ENCODE measurements at regions not wholly inside any gene's neighbourhood (a gene's known extent, or its start where the extent isn't known, plus 50 kb on each side); places are given as distances from the start of the nearest gene placed in this dataset.

DNA sequence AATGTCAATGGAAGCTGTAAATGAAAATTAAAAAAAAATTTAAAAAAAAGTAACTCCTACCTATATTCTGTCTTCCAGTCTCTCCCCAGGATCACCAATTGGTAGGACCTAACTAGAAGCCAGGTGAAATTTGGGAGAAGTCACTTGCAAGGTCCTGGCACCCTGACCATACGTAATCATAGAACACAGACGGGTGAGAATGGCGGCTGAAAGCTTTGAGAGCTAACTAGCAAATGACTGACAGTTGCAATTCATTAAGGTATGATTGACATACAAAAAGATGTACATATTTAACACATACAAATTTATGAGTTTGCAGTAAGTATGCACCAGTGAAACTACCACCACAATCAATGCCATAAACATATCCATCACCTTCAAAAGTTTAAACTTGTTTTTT lies 372.7 kb upstream of the PSMD7 start:
- Histone ChIP-seq H3K36me3 (ENCODE audit: insufficient read depth, low read depth, low read length) (no peaks in the 10 kb centered on the region), H3K27me3 (ENCODE audit: insufficient read depth, low read length) (no peaks in the 10 kb centered on the region), H3K4me3 (ENCODE audit: low read length) (no peak overlapping the region), H3K9me3 (ENCODE audit: insufficient read depth, low read depth, low read length) (peaks cover 10% of the 10 kb centered on the region; the same call in 1 of the 2 replicates), H3K9ac (ENCODE audit: low read depth, low read length) (no peak overlapping the region), H3K4me1 (ENCODE audit: insufficient read depth, low read length) (no peaks in the 10 kb centered on the region), H3K27ac (ENCODE audit: low read length) (no peak overlapping the region)

GRCh38 chr16:73921295-73921694 lies 375.3 kb upstream of the PSMD7 start:
- Histone ChIP-seq H3K27me3 (ENCODE audit: insufficient read depth, low read length) (no peaks in the 10 kb centered on the region), H3K36me3 (ENCODE audit: insufficient read depth, low read depth, low read length) (no peaks in the 10 kb centered on the region), H3K9ac (ENCODE audit: low read depth, low read length) (no peak overlapping the region), H3K4me1 (ENCODE audit: insufficient read depth, low read length) (no peaks in the 10 kb centered on the region; the same call in 1 of the 2 replicates), H3K27ac (ENCODE audit: low read length) (no peak overlapping the region), H3K9me3 (ENCODE audit: insufficient read depth, low read depth, low read length) (no peaks in the 10 kb centered on the region; the same call in 1 of the 2 replicates), H3K4me3 (ENCODE audit: low read length) (no peak overlapping the region)

- H3K9me3 ChIP-seq (ENCODE audit: insufficient read depth, low read depth, low read length), result no peaks in the 10 kb centered on the region
- H3K36me3 ChIP-seq (ENCODE audit: insufficient read depth, low read depth, low read length), result no peaks in the 10 kb centered on the region
- no peak overlapping the region for H3K9ac ChIP-seq (ENCODE audit: low read depth, low read length)
- peaks cover 7% of the 10 kb centered on the region; the same call in 1 of the 2 replicates for H3K4me1 ChIP-seq (ENCODE audit: insufficient read depth, low read length)
- H3K27ac ChIP-seq (ENCODE audit: low read length), result no peak overlapping the region
- no peaks in the 10 kb centered on the region for H3K27me3 ChIP-seq (ENCODE audit: insufficient read depth, low read length)
- H3K4me3 ChIP-seq (ENCODE audit: low read length), result no peak overlapping the region
These were observed 379.6 kb upstream of the PSMD7 start for GRCh38 chr16:73916829-73917594.

GRCh38 chr16:73915935-73916334 lies 380.7 kb upstream of the PSMD7 start:
- no peaks in the 10 kb centered on the region for H3K36me3 ChIP-seq (ENCODE audit: insufficient read depth, low read depth, low read length)
- H3K9ac ChIP-seq (ENCODE audit: low read depth, low read length), result no peak overlapping the region
- peaks cover 7% of the 10 kb centered on the region; the same call in 1 of the 2 replicates for H3K4me1 ChIP-seq (ENCODE audit: insufficient read depth, low read length)
- H3K27me3 ChIP-seq (ENCODE audit: insufficient read depth, low read length), result no peaks in the 10 kb centered on the region
- no peaks in the 10 kb centered on the region for H3K9me3 ChIP-seq (ENCODE audit: insufficient read depth, low read depth, low read length)
- peak overlapping the region; percentile 6; the same call in 1 of the 2 replicates for H3K4me3 ChIP-seq (ENCODE audit: low read length)
- H3K27ac ChIP-seq (ENCODE audit: low read length), result no peak overlapping the region

GRCh38 chr16:73915140-73915539 lies 381.5 kb upstream of the PSMD7 start:
- peak overlapping the region; percentile 6; the same call in 1 of the 2 replicates for H3K4me3 ChIP-seq (ENCODE audit: low read length)

GRCh38 chr16:73912850-73913249 lies 383.8 kb upstream of the PSMD7 start:
- Histone ChIP-seq H3K4me3 (ENCODE audit: low read length) (no peak overlapping the region), H3K27ac (ENCODE audit: low read length) (no peak overlapping the region), H3K27me3 (ENCODE audit: insufficient read depth, low read length) (no peaks in the 10 kb centered on the region), H3K36me3 (ENCODE audit: insufficient read depth, low read depth, low read length) (no peaks in the 10 kb centered on the region), H3K9ac (ENCODE audit: low read depth, low read length) (no peak overlapping the region), H3K9me3 (ENCODE audit: insufficient read depth, low read depth, low read length) (no peaks in the 10 kb centered on the region), H3K4me1 (ENCODE audit: insufficient read depth, low read length) (peaks cover 7% of the 10 kb centered on the region; the same call in 1 of the 2 replicates)

More at GRCh38 chr16:73915140-73915539, 381.5 kb upstream of the PSMD7 start:
- peaks cover 7% of the 10 kb centered on the region; the same call in 1 of the 2 replicates for H3K4me1 ChIP-seq (ENCODE audit: insufficient read depth, low read length)
- no peak overlapping the region for H3K9ac ChIP-seq (ENCODE audit: low read depth, low read length)
- no peak overlapping the region for H3K27ac ChIP-seq (ENCODE audit: low read length)
- H3K36me3 ChIP-seq (ENCODE audit: insufficient read depth, low read depth, low read length), result no peaks in the 10 kb centered on the region
- H3K9me3 ChIP-seq (ENCODE audit: insufficient read depth, low read depth, low read length), result no peaks in the 10 kb centered on the region
- H3K27me3 ChIP-seq (ENCODE audit: insufficient read depth, low read length), result no peaks in the 10 kb centered on the region

DNA sequence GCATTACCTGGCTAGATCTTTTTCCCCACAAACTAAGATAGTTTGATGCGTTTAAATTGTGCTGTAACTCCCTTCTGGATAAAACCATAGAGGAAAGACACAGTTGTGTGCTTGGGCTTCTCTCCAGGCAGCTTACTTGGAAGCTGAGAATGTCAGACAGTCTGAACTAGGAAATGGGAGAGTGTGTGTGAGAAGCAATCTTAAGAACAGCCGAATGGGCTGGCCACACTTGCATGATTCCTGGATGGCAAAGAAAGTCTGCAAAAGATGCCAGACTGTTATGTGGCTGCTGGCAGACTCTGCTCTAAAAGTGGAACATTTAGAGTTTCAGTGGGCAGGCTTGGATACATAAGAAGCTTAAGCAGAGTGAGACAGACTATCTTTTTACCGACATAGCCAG lies 384.3 kb upstream of the PSMD7 start:
- Histone ChIP-seq H3K36me3 (ENCODE audit: insufficient read depth, low read depth, low read length) (no peaks in the 10 kb centered on the region), H3K27ac (ENCODE audit: low read length) (no peak overlapping the region), H3K4me3 (ENCODE audit: low read length) (no peak overlapping the region), H3K9ac (ENCODE audit: low read depth, low read length) (no peak overlapping the region), H3K27me3 (ENCODE audit: insufficient read depth, low read length) (no peaks in the 10 kb centered on the region), H3K4me1 (ENCODE audit: insufficient read depth, low read length) (peaks cover 7% of the 10 kb centered on the region; the same call in 1 of the 2 replicates), H3K9me3 (ENCODE audit: insufficient read depth, low read depth, low read length) (no peaks in the 10 kb centered on the region)

- Histone ChIP-seq H3K36me3 (ENCODE audit: insufficient read depth, low read depth, low read length) (no peaks in the 10 kb centered on the region), H3K4me3 (ENCODE audit: low read length) (no peak overlapping the region), H3K27me3 (ENCODE audit: insufficient read depth, low read length) (no peaks in the 10 kb centered on the region), H3K9me3 (ENCODE audit: insufficient read depth, low read depth, low read length) (no peaks in the 10 kb centered on the region), H3K27ac (ENCODE audit: low read length) (no peak overlapping the region), H3K9ac (ENCODE audit: low read depth, low read length) (no peak overlapping the region), H3K4me1 (ENCODE audit: insufficient read depth, low read length) (no peaks in the 10 kb centered on the region)
These were observed 387.0 kb upstream of the PSMD7 start for GRCh38 chr16:73909529-73910035.

DNA sequence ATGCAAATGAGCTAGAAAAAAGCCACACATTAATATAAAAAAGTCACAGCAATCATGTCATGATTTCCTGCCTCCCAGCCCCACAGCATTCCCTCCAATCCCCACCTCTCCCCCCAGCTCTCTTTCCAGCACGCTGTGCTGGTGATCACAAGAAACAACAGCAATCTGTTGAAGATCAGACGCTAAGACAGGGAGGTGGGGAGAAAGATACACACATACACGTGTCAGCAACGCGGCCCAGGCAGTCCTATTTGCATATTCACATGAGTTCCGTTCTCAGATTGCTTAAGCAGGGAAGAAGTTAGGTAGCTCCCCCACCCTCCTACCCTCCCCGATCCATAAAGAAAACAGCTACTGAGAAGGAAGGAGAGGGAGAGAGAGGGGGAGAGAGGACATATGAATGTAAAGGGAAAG lies 405.5 kb upstream of the PSMD7 start:
- no peak overlapping the region for H3K27ac ChIP-seq (ENCODE audit: low read length)
- H3K9ac ChIP-seq (ENCODE audit: low read depth, low read length), result peak overlapping the region; percentile 52; the same call in 1 of the 2 replicates
- peaks cover 16% of the 10 kb centered on the region; the same call in 1 of the 2 replicates for H3K4me1 ChIP-seq (ENCODE audit: insufficient read depth, low read length)
- H3K36me3 ChIP-seq (ENCODE audit: insufficient read depth, low read depth, low read length), result no peaks in the 10 kb centered on the region
- peak overlapping the region; percentile 63 for H3K4me3 ChIP-seq (ENCODE audit: low read length)
- no peaks in the 10 kb centered on the region for H3K9me3 ChIP-seq (ENCODE audit: insufficient read depth, low read depth, low read length)
- peaks cover 16% of the 10 kb centered on the region; the same call in 1 of the 2 replicates for H3K27me3 ChIP-seq (ENCODE audit: insufficient read depth, low read length)

DNA sequence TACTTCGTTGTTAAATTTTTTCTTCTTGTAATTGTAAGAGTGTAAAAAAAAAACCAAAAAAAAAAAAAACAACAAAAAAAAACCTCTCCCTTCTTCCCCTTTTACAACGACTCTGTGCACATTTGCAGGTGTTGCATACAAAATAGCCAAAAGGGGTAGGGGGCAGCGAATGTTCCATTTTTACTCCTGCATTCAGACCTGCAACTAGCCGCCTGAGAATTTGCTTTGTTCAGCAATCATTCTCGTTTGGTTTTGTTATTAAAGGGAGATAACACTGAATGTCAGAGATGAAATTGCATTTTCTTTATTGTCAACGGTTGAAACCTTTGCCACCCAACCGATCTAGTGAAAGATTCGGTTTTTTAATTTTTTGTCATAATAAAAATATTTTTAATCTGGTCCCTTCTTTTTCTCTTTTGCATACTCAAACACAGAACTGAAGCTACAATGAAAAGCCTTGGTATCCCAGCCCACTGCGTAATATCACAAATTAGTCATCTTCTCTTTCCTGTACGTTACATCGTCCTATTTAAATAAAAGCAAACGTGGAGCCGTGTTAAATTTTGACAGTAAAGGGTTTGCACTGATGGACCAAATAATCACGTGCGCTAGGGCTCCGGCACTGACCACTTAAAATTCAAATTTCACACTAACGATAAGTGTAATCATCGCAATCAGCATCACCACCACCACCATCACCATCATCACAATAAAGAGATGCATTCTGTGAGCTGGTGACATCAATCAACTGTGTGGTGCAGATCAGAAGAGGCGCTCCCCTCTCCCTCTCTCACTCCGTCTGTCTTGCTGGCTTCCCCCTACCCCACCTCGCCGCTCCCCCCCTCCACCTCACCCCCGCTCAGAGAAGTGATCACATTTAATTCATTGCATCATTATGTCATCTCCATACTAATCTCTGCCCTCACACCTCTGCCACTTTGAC lies 406.2 kb upstream of the PSMD7 start:
- peak overlapping the region; percentile 63 for H3K4me3 ChIP-seq (ENCODE audit: low read length)
- peaks cover 16% of the 10 kb centered on the region; the same call in 1 of the 2 replicates for H3K27me3 ChIP-seq (ENCODE audit: insufficient read depth, low read length)
- no peak overlapping the region for H3K27ac ChIP-seq (ENCODE audit: low read length)
- H3K36me3 ChIP-seq (ENCODE audit: insufficient read depth, low read depth, low read length), result no peaks in the 10 kb centered on the region
- H3K9ac ChIP-seq (ENCODE audit: low read depth, low read length), result peak overlapping the region; percentile 52; the same call in 1 of the 2 replicates
- H3K9me3 ChIP-seq (ENCODE audit: insufficient read depth, low read depth, low read length), result no peaks in the 10 kb centered on the region
- H3K4me1 ChIP-seq (ENCODE audit: insufficient read depth, low read length), result peaks cover 16% of the 10 kb centered on the region; the same call in 1 of the 2 replicates

- no peaks in the 10 kb centered on the region for H3K36me3 ChIP-seq (ENCODE audit: insufficient read depth, low read depth, low read length)
- no peak overlapping the region for H3K9ac ChIP-seq (ENCODE audit: low read depth, low read length)
- no peak overlapping the region for H3K27ac ChIP-seq (ENCODE audit: low read length)
- no peak overlapping the region for H3K4me3 ChIP-seq (ENCODE audit: low read length)
- H3K9me3 ChIP-seq (ENCODE audit: insufficient read depth, low read depth, low read length), result no peaks in the 10 kb centered on the region
- H3K4me1 ChIP-seq (ENCODE audit: insufficient read depth, low read length), result peaks cover 16% of the 10 kb centered on the region; the same call in 1 of the 2 replicates
- H3K27me3 ChIP-seq (ENCODE audit: insufficient read depth, low read length), result peaks cover 16% of the 10 kb centered on the region; the same call in 1 of the 2 replicates
These were observed 407.6 kb upstream of the PSMD7 start for GRCh38 chr16:73888840-73889490.

Measured in iPS-20b (cell line).